Loucy (cell line): ENCODE measurements at regions not wholly inside any gene's neighbourhood (a gene's known extent, or its start where the extent isn't known, plus 50 kb on each side); places are given as distances from the start of the nearest gene placed in this dataset.

Experiments used
- H2AFZ ChIP-seq: fragments of 200-600 bp; sonication (generic); 2 replicates; pipeline ENCODE4 v1.6.0; 2016; ENCODE audit warnings: antibody characterized with exemption, mild to moderate bottlenecking, low read length, moderate library complexity
- H3F3A ChIP-seq: fragments of 200-600 bp; 2 replicates; pipeline ENCODE4 v1.6.0; 2016; ENCODE audit warnings: antibody characterized with exemption, low read depth, mild to moderate bottlenecking
- H3K27me3 ChIP-seq: fragments of 200-600 bp; sonication (generic); 2 replicates; pipeline ENCODE4 v1.6.1; 2014; ENCODE audit warnings: low read length, mild to moderate bottlenecking; ENCODE audit not compliant: insufficient read depth, poor library complexity, severe bottlenecking
- H3K36me3 ChIP-seq: fragments of 200-600 bp; sonication (generic); 2 replicates; pipeline ENCODE4 v1.6.1; 2016; ENCODE audit warnings: low read length; ENCODE audit not compliant: insufficient read depth
- H3K4me1 ChIP-seq: fragments of 200-600 bp; sonication (generic); 2 replicates; pipeline ENCODE4 v1.5.1; 2014; ENCODE audit warnings: low read length, mild to moderate bottlenecking; ENCODE audit not compliant: insufficient read depth, poor library complexity, severe bottlenecking
- H3K4me2 ChIP-seq: fragments of 200-600 bp; sonication (generic); 2 replicates; pipeline ENCODE4 v1.6.0; 2014; ENCODE audit warnings: antibody characterized with exemption, low read length, low read depth, mild to moderate bottlenecking; ENCODE audit not compliant: poor library complexity, severe bottlenecking
- H3K4me3 ChIP-seq: fragments of 200-600 bp; sonication (generic); 2 replicates; pipeline ENCODE4 v1.5.1; 2014; ENCODE audit warnings: low read length, mild to moderate bottlenecking, mixed read lengths; ENCODE audit not compliant: poor library complexity, severe bottlenecking
- H3K79me2 ChIP-seq: fragments of 200-600 bp; sonication (generic); 2 replicates; pipeline ENCODE4 v1.6.1; 2014; ENCODE audit warnings: low read length; ENCODE audit not compliant: insufficient read depth
- H3K9ac ChIP-seq: fragments of 200-600 bp; sonication (generic); 2 replicates; pipeline ENCODE4 v1.6.0; 2014; ENCODE audit warnings: mild to moderate bottlenecking, low read depth, low read length, moderate library complexity; ENCODE audit not compliant: poor library complexity, severe bottlenecking
- H3K9me2 ChIP-seq: fragments of 200-600 bp; sonication (generic); replicated peaks from 2 replicates; pipeline ENCODE4 v1.6.1; 2016; ENCODE audit warnings: low read depth, low read length, mixed read lengths
- H3K9me3 ChIP-seq: fragments of 200-600 bp; sonication (generic); 2 replicates; pipeline ENCODE4 v1.6.1; 2014; ENCODE audit warnings: mild to moderate bottlenecking, antibody characterized with exemption, low read length, low read depth; ENCODE audit not compliant: insufficient read depth
- H4K20me1 ChIP-seq: fragments of 200-600 bp; sonication (generic); 2 replicates; pipeline ENCODE4 v1.6.0; 2014; ENCODE audit warnings: antibody characterized with exemption, low read length, mild to moderate bottlenecking; ENCODE audit not compliant: insufficient read depth, poor library complexity, severe bottlenecking
- EZH2phosphoT487 ChIP-seq: fragments of 200-600 bp; IDR thresholded peaks from 2 replicates; pipeline ENCODE4 v1.6.1; 2018; ENCODE audit warnings: antibody characterized with exemption, mild to moderate bottlenecking, moderate library complexity, borderline replicate concordance
- TF ChIP-seq, protein P1 (sequence below): fragments of 200-600 bp; sonication (generic); conservative IDR thresholded peaks from 2 replicates; pipeline ENCODE4 v1.5.1; 2014; ENCODE audit warnings: mild to moderate bottlenecking, antibody characterized with exemption, low read length

DNA sequence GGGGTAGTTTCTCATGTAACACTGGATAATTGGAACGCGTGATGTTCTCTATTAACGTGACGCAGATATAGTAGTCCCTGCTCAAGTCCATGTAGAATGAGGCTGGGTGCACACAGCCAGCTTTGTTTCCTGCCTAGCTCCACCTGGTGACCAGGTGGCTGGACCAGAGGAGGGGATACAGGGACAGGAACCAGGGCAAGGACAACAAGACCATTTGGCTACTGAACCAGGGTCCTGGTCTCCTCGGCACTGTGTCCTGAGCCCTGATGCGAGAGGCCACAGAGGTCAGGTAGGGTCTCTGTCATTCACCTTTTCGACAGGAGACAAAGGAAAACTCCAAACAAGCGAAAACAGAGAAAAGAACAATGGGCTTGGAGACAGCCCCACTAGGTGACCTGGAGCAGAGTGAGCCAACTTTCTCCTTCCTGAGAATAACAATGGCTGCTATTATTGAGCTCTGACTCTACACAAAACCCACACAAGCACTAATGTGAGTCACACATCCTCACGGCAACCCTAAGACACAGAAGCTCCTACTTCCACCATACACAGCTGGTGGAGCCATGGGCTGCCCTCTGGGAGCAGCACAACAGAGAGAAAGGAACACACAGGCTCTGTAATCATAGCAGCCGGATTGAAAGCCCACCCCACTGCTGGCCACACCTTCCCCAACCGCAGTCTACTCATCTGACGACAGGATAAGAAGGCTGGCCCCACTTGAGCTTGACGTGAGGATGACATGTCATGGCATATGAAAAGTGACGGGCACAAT is 67.3 kb upstream of the TEX51 start:
- Histone ChIP-seq H3K9ac (no peak overlapping the region), H2AFZ (no peak overlapping the region), H3K4me1 (no peaks in the 10 kb centered on the region), H3F3A (no peaks in the 10 kb centered on the region), H3K9me3 (no peaks in the 10 kb centered on the region), H3K9me2 (no peaks in the 10 kb centered on the region), H3K4me2 (no peak overlapping the region), H4K20me1 (no peaks in the 10 kb centered on the region), H3K36me3 (no peaks in the 10 kb centered on the region), H3K27me3 (no peaks in the 10 kb centered on the region), H3K4me3 (no peak overlapping the region), H3K79me2 (no peaks in the 10 kb centered on the region)
- TF ChIP-seq, protein P1, sequence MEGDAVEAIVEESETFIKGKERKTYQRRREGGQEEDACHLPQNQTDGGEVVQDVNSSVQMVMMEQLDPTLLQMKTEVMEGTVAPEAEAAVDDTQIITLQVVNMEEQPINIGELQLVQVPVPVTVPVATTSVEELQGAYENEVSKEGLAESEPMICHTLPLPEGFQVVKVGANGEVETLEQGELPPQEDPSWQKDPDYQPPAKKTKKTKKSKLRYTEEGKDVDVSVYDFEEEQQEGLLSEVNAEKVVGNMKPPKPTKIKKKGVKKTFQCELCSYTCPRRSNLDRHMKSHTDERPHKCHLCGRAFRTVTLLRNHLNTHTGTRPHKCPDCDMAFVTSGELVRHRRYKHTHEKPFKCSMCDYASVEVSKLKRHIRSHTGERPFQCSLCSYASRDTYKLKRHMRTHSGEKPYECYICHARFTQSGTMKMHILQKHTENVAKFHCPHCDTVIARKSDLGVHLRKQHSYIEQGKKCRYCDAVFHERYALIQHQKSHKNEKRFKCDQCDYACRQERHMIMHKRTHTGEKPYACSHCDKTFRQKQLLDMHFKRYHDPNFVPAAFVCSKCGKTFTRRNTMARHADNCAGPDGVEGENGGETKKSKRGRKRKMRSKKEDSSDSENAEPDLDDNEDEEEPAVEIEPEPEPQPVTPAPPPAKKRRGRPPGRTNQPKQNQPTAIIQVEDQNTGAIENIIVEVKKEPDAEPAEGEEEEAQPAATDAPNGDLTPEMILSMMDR: no peak
- TF ChIP-seq EZH2phosphoT487: no peak

DNA sequence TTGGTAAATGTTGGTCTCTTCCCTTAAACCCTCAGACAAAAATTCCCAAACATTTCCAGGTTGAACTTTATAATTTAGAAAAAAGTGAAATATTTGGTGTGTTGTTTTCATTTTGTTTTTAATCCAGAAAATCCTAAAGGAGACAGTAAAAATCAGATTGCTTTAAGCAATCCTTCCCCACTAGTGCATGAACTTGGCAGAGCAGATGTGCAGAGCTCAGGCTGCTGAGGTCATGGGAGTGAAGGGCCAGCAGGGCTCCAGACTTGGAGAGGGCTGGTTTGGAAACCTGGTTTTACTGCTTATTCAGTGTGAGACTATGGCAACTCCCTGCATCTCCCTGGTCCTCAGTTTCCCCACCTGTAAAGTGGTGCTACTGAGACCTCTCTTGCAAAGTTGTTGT is 66.7 kb upstream of the TEX51 start:
- no peak overlapping the region for H2AFZ ChIP-seq
- TF ChIP-seq EZH2phosphoT487: no peak
- TF ChIP-seq, protein P1: no peak

DNA sequence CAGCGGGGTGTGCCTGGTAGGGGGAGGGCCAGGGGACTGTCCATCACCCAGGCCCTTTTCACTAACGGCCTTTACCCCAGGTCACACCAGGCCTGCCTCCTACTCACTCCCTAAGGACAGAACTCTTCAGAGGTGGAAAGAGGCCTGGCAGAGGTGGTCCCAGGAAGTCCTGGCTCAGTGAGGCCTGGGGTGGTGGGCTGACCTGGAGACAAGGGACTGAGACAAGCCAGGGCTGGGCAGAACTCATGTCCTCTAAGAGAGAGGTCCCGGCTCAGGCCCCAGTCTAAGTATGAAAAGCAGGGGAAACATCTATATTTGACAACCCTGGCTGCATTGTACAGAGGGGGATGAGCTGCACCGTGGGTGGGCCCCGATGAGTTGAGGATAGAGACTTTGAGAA is 65.9 kb upstream of the TEX51 start:
- Histone ChIP-seq H3K9me3 (no peaks in the 10 kb centered on the region), H3K79me2 (no peaks in the 10 kb centered on the region), H3K9ac (no peak overlapping the region), H3K4me1 (no peaks in the 10 kb centered on the region), H2AFZ (no peak overlapping the region), H3F3A (no peaks in the 10 kb centered on the region), H4K20me1 (no peaks in the 10 kb centered on the region), H3K4me2 (no peak overlapping the region), H3K27me3 (no peaks in the 10 kb centered on the region), H3K36me3 (no peaks in the 10 kb centered on the region), H3K4me3 (no peak overlapping the region), H3K9me2 (no peaks in the 10 kb centered on the region)
- TF ChIP-seq, protein P1: no peak
- no peak for TF ChIP-seq EZH2phosphoT487

More for the DNA sequence above, 66.7 kb upstream of the TEX51 start:
- Histone ChIP-seq H3K36me3 (no peaks in the 10 kb centered on the region), H3K4me2 (no peak overlapping the region), H3K27me3 (no peaks in the 10 kb centered on the region), H4K20me1 (no peaks in the 10 kb centered on the region), H3K79me2 (no peaks in the 10 kb centered on the region), H3K9me2 (no peaks in the 10 kb centered on the region), H3K4me1 (no peaks in the 10 kb centered on the region), H3K4me3 (no peak overlapping the region), H3F3A (no peaks in the 10 kb centered on the region), H3K9ac (no peak overlapping the region), H3K9me3 (no peaks in the 10 kb centered on the region)
